ENCODE measurements at regions not wholly inside any gene's neighbourhood (a gene's known extent, or its start where the extent isn't known, plus 50 kb on each side); places are given as distances from the start of the nearest gene placed in this dataset.

DNA sequence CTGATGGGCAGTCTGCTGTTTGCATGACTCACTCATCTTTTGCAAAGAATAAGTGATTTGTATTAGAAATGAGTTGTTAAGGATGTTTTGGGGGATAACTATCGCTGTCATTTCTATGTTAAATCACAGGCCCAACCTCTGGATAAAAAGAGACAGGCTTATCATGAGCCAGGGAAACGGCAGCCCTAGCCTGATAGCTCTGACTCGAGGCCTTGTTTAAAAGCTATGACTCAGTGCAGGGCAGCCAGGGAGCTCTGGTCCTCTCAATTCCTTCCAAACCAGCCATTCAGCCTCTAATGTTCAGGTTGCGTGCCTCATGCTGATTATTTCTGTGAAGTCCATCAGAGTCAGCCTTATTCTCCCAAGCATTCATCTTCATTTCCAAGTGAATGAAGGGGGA lies 305.9 kb upstream of the HAND2 start:
- no peak for TF ChIP-seq CTCF (IDR thresholded peaks at IDR 0.05; ENCODE audit: insufficient read depth, low read length)
- TF ChIP-seq, protein P1, sequence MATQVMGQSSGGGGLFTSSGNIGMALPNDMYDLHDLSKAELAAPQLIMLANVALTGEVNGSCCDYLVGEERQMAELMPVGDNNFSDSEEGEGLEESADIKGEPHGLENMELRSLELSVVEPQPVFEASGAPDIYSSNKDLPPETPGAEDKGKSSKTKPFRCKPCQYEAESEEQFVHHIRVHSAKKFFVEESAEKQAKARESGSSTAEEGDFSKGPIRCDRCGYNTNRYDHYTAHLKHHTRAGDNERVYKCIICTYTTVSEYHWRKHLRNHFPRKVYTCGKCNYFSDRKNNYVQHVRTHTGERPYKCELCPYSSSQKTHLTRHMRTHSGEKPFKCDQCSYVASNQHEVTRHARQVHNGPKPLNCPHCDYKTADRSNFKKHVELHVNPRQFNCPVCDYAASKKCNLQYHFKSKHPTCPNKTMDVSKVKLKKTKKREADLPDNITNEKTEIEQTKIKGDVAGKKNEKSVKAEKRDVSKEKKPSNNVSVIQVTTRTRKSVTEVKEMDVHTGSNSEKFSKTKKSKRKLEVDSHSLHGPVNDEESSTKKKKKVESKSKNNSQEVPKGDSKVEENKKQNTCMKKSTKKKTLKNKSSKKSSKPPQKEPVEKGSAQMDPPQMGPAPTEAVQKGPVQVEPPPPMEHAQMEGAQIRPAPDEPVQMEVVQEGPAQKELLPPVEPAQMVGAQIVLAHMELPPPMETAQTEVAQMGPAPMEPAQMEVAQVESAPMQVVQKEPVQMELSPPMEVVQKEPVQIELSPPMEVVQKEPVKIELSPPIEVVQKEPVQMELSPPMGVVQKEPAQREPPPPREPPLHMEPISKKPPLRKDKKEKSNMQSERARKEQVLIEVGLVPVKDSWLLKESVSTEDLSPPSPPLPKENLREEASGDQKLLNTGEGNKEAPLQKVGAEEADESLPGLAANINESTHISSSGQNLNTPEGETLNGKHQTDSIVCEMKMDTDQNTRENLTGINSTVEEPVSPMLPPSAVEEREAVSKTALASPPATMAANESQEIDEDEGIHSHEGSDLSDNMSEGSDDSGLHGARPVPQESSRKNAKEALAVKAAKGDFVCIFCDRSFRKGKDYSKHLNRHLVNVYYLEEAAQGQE (IDR thresholded peaks at IDR 0.05; ENCODE audit: insufficient replicate concordance, low read depth): no peak

All from HL-60 (cell line).